HG03135 (cell line): ENCODE measurements at regions not wholly inside any gene's neighbourhood (a gene's known extent, or its start where the extent isn't known, plus 50 kb on each side); places are given as distances from the start of the nearest gene placed in this dataset.
"Not testable (repeated sequence)": the region's sequence is repeated elsewhere in the genome, so short reads cannot be mapped to it uniquely, and the experiment has no call there.

Experiments used
- ATAC-seq: cut with Tn5 transposase; IDR thresholded peaks from one replicate; pipeline ENCODE4 v1.9.1; 2021; ENCODE audit warnings: mild to moderate bottlenecking, moderate library complexity; ENCODE audit not compliant: unreplicated experiment

GRCh38 chr6:165173484-165173883 is 135.9 kb downstream of the C6orf118 start:
- no peak for ATAC-seq

DNA sequence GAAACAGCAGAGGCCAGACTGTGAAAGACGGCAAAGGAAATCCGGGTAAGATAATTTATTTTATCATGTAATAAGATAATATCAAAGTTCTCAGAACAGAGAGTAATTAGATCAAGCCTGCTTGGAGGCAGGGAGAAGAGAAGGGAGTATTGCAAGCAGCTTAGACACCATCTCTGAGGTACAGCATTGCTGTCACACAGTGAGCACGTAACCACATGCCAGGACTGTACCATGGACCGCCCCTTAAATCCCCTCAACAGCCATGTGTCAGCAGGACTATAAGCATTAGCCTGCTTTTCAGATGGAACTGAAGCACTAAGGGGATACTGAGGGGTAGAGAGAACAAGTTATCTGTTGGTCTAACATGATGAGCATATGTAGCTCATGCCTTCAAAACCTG is 141.5 kb downstream of the C6orf118 start:
- no peak for ATAC-seq

DNA sequence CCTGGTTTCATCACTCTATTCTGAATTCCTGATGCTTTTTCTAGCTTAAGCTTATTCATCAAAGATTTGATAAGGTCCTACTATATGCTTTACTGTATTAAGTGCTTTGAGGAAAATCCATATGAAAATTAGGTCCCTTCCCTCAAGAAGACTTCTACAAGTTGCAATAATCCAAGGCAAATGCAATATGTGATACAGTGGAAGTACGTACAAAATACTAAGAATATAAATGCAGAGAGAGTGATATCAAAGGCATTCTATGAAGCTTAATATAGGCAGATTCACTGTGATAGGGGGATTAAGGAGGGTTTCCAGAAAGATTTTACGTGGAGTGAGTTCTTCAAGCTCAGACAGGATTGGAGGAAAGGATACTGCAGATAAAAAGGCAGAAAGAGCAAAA is 142.1 kb downstream of the C6orf118 start:
- no peak for ATAC-seq

GRCh38 chr6:165163519-165163918 is 145.9 kb downstream of the C6orf118 start:
- no peak for ATAC-seq

DNA sequence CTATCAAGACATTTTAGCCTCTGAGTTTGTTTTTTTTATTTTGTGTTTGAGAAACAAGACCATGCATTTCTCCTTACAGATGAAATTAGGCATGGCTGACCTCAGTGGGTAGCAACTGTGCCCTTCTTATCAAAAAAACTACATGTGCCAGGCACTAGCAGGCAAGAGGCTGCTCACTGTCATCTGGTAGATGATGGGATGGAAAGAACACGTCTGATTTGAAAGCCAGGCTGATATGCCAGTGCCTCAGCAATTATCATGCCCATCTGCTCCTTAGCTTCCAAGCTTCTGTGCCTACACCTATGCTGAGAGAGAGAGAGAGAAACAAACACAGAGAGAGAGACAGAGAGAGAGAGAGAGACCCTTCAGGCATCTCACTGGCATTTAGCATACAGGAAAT is 149.9 kb downstream of the C6orf118 start:
- ATAC-seq, result no peak

- ATAC-seq, result no peak
Observed at GRCh38 chr6:165146456-165146855, 162.9 kb downstream of the C6orf118 start.

- ATAC-seq, result no peak
Observed at GRCh38 chr6:165135889-165136288, 173.5 kb downstream of the C6orf118 start.

DNA sequence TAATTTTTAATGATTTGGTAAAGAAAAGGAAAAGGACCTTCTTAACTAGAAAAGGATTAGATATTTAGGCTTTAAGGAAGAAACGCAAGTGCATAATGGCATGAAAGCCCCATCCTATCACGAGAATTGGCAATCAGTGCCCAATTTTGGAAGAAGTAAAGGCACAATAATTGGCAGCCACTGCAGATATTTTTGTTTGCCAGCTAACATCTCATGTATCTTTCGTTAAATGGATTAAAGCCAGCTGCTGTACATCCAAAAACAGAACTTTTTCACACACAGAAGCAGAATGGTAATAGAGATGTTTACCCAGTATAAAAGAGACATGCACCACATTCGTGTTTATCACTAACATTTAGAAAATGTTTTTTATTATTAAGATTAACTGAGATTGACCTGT is 180.3 kb downstream of the C6orf118 start:
- no peak for ATAC-seq

GRCh38 chr6:165127743-165128142 is 181.7 kb downstream of the C6orf118 start:
- not testable (repeated sequence) for ATAC-seq

DNA sequence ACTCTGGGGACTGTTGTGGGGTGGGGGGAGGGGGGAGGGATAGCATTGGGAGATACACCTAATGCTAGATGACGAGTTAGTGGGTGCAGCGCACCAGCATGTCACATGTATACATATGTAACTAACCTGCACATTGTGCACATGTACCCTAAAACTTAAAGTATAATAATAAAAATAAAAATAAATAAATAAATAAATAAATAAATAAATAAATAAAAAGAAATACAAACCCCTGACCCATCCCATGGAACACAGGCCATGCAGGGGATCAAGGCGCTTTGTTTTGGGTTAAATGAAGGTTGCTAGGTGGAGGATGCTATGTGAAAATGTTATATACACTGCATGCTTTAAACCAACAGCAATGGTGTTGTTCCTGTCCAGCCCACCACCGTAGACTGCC is 184.7 kb downstream of the C6orf118 start:
- not testable (repeated sequence) for ATAC-seq

DNA sequence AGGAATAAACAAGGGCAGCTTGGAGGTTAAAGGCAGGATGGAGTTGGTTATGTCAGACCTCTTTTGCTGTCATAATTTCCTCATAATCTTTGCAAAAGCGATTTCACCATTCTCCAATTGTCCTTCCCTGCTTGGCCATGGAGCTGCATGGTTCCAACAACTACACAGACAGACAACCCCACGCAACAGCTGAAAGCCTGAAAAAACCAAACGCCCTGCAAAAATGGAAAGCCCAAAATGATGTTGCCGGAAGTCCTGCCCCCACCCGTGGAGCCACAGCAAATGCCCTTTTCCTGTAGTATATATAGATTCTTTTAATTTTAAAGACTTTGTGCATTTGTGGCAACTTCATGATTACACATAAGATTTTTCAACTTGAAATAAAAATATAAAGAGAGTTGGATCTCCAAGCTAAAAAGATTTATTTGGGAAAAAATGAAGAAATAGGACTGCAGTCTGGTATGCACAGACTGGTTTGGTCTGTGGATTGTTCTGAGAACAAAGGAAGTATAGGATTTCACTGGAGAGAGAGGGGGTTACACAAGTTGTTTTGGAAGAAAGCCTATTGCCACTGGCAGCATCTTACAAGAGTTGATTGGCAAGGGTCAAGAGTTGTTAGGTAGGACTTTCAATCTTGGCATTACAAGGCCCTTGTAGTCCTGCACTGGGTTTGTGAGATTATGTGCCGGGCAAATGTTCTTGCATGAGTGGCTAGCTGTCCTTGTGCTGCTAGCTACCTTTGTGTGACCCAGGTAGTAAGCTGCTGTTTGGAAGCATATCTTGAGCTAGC is 190.0 kb downstream of the C6orf118 start:
- no peak for ATAC-seq

DNA sequence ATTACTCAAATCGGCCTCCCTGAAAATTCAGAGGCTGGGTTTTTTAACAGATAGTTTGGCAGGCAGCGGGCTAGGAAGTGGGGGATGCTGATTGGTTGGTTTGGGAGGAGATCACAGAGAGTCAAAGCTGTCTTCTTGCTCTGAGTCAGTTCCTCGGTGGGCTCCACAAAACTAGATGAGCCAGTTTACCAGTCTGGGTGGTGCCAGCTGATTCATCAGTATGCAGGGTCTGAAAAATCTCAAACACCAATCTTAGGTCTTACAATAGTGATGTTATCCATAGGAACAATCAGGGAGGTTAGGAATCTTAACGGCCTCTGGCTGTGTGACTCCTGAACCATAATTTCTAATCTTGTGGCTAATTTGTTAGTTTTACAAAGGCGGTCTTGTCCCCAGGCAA is 190.7 kb downstream of the C6orf118 start:
- no peak for ATAC-seq

GRCh38 chr6:165117806-165118205 is 191.6 kb downstream of the C6orf118 start:
- no peak for ATAC-seq

DNA sequence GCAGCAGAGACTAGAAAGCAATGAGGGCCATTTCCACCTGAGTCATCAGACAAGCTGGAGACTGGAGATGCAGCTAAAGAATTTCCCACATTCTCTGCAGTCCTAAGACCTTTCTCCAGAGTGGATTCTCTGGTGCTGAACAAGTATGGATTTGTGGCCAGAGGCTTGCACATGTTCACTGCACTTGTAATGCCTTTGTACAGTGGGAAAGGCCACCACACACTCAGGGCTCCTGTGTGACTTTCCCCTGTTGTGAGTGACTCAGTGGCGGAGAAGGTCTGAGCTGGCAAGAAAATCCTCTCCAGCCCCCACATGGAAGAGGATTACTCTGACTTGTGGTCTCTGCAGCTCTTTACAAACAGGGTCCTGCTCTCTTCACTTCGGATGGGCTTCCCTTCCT is 192.3 kb downstream of the C6orf118 start:
- ATAC-seq, result no peak

GRCh38 chr6:165110860-165111259 is 198.5 kb downstream of the C6orf118 start:
- no peak for ATAC-seq

DNA sequence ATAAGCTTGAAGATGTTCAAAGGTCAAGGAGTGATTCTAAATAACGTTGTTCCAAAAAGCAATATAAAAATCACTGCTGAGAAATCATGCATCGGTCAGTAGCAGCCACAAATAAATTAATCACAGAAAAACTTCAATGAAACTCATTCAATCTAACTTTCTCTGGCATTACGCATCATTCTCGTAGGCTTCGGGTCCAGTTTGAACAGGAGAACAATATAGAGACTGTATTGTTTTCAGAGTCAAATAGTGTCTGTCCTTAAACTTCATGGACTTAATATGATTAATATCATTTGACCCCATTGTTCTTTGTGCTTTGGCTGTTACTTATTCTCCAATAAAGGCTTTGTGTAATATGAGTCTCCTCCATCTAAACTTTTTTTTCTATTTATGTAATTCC is 200.4 kb downstream of the C6orf118 start:
- no peak for ATAC-seq

DNA sequence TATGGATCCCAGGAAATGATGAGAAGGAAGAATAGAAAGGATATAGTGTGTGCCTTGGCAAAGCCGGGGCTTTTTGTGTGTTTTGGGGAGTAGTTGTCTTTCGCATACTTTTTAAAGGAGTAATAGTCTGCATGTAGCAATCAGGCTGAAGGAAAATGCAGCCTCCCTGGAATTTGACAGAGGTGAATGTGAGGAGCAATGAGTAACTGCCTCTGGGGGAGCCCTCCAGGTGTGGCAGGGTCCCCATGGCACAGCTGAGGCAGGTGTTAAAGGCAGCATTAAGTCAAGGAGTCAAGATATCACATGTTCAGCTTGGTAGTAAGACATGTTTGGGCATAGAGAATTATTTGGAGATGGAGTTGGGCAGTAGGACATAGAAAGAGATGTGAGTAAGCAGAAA is 203.1 kb downstream of the C6orf118 start:
- no peak for ATAC-seq

GRCh38 chr6:165098165-165098564 is 211.2 kb downstream of the C6orf118 start:
- ATAC-seq, result no peak

DNA sequence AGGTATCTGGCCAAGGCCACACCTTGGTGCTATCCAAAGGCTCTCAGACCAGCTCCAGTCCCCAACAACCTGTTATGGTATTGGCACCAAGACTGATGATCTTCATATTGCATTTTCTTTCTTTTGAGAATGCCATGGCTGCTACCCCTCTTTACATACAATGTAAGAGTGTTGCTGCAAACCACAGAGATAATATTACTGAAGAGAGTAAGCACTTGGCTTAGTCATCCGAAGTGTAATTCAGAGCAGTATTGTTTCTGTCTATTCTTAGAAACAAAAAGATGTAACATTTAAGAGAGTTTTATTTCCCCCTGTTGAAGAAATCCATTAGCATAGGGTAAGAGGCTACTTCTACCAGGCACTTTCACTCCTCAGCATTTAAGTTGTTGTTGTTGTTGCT is 212.5 kb downstream of the C6orf118 start:
- ATAC-seq, result no peak

- ATAC-seq, result no peak
Observed at GRCh38 chr6:165096209-165096608, 213.2 kb downstream of the C6orf118 start.

DNA sequence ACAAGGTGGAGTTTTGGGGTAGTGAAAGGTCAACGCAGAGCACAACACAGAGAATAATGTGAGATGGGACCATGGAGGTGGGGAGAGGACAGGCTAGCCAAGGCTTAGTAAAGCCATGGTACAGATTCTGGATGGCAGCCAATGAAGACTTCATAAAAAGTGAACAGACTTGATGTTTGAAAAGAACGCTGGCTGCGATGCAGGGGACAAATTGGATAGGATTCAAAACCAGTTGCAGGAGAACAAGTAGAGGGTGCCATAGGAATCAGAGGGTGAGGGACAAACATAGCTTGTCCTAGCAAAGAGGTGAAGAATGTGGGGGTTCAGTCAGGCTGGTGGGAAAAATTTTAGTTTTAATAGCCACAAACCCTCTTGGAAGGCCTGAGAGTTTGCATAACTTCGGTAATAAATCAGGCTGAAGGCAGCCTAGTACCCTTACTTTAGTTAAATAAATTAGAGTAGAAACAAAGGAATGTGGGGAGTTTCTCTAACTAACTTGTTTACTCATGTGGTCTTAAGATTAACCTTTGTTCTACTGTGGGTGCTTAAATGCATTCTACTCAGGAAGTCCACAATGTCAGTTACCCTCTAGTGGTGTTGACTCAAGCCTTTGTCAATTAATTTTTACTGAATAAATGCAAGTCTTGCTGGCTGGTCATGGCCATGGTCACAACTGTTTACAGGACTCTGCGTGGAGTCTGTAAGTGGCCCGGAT is 216.4 kb downstream of the C6orf118 start:
- ATAC-seq, result no peak

DNA sequence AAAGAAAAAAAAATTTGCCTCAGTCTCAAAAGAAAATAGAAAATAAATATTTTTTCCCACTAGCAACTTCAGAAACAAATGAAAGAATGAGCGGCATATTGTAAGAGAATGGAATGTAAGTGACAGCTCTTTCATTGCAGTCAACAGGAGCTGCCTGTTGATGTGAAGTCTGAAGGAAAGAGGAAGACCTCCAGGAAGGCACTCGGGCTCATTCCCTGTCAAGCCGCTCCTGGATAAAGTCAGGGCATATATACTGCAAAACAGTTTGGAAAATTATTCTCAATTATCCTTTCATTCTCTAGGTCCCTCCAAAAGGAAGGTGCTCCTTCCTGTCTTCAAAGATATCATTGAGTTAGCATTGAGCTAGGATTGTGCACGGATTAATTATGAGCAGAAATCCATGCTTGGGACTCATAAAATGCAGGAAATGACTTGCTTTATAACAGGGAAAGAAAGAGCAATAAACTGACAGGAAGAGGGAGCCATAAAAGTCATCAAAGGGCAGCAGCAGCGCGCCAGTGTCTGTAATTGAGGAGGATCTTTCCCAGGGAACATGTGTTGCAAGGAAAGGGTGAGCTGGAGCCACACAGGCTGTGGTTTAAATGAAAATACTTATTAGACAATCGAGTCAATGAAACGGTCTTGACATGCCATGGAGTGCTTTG is 218.2 kb downstream of the C6orf118 start:
- ATAC-seq, result no peak
